ENCODE measurements at regions not wholly inside any gene's neighbourhood (a gene's known extent, or its start where the extent isn't known, plus 50 kb on each side); places are given as distances from the start of the nearest gene placed in this dataset.
A peak's percentile ranks its signal among the peaks of the same experiment; 100 is the strongest.
"Not testable (repeated sequence)": the region's sequence is repeated elsewhere in the genome, so short reads cannot be mapped to it uniquely, and the experiment has no call there.

- TF ChIP-seq CTCF (IDR thresholded peaks at IDR 0.05; ENCODE audit: insufficient read depth, low read depth, low read length, missing control alignments), result no peak
- DNase-seq (ENCODE audit: low read depth), result no peak
- H3K4me3 ChIP-seq (ENCODE audit: low read length), result no peak overlapping the region
These were observed 214.5 kb upstream of the GIMD1 start for GRCh38 chr4:106583108-106583507.

GRCh38 chr4:106582103-106582502 is 213.5 kb upstream of the GIMD1 start:
- H3K4me3 ChIP-seq (ENCODE audit: low read length), result no peak overlapping the region
- DNase-seq (ENCODE audit: low read depth), result no peak
- TF ChIP-seq CTCF (IDR thresholded peaks at IDR 0.05; ENCODE audit: insufficient read depth, low read depth, low read length, missing control alignments), result no peak

GRCh38 chr4:106579236-106579635 is 210.7 kb upstream of the GIMD1 start:
- no peak overlapping the region for H3K4me3 ChIP-seq (ENCODE audit: low read length)
- DNase-seq (ENCODE audit: low read depth), result no peak
- no peak for TF ChIP-seq CTCF (IDR thresholded peaks at IDR 0.05; ENCODE audit: insufficient read depth, low read depth, low read length, missing control alignments)

GRCh38 chr4:106569146-106570031 is 200.8 kb upstream of the GIMD1 start:
- H3K4me3 ChIP-seq (ENCODE audit: low read length), result no peak overlapping the region
- no peak for TF ChIP-seq CTCF (IDR thresholded peaks at IDR 0.05; ENCODE audit: insufficient read depth, low read depth, low read length, missing control alignments)
- DNase-seq (ENCODE audit: low read depth), result peak; percentile 35

GRCh38 chr4:106565727-106566126 is 197.1 kb upstream of the GIMD1 start:
- peak; percentile 42 for DNase-seq (ENCODE audit: low read depth)
- no peak overlapping the region for H3K4me3 ChIP-seq (ENCODE audit: low read length)
- TF ChIP-seq CTCF (IDR thresholded peaks at IDR 0.05; ENCODE audit: insufficient read depth, low read depth, low read length, missing control alignments), result no peak

DNA sequence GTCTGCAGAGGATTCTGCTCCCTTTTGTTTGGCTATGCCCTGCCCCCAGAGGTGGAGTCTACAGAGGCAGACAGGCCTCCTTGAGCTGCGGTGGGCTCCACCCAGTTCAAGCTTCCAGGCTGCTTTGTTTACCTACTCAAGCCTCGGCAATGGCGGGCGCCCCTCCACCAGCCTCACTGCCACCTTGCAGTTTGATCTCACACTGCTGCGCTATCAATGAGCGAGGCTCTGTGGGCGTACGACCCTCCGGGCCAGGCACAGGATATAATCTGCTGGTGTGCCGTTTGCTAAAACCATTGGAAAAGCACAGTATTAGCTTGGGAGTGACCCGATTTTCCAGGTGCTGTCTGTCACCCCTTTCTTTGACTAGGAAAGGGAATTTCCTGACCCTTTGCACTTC is 195.1 kb upstream of the GIMD1 start:
- not testable (repeated sequence) for H3K4me3 ChIP-seq (ENCODE audit: low read length); DNase-seq (ENCODE audit: low read depth)

GRCh38 chr4:106551724-106552123 is 183.1 kb upstream of the GIMD1 start:
- TF ChIP-seq CTCF (IDR thresholded peaks at IDR 0.05; ENCODE audit: insufficient read depth, low read depth, low read length, missing control alignments), result no peak
- no peak for DNase-seq (ENCODE audit: low read depth)
- H3K4me3 ChIP-seq (ENCODE audit: low read length), result no peak overlapping the region
